GM19324 (cell line): ENCODE measurements at regions not wholly inside any gene's neighbourhood (a gene's known extent, or its start where the extent isn't known, plus 50 kb on each side); places are given as distances from the start of the nearest gene placed in this dataset.
"Not testable (repeated sequence)": the region's sequence is repeated elsewhere in the genome, so short reads cannot be mapped to it uniquely, and the experiment has no call there.

Source experiments
- ATAC-seq: cut with Tn5 transposase; IDR thresholded peaks from one replicate; pipeline ENCODE4 v1.9.1; 2021; ENCODE audit warnings: mild to moderate bottlenecking, moderate library complexity; ENCODE audit not compliant: unreplicated experiment, low FRiP score

DNA sequence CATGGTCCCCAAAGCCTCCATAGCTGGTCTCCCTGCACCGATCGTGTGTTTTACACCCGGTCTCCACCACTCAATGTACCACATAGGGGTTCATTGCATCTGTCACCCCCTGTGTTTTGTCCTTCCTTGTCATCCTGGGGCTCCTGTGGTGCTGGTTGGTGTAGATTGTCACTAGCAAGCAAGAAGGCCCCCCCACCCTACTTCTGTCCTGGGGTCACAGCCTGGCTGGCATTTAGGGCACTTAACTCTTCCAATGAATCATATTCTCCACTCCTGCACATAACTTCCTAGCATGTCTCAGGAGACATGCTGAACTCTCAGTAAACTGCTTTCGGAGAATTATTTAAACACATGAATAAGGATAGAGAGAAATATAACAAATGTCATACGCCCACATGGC, 161.4 kb downstream of the BCL2L11 start:
- ATAC-seq: not testable (repeated sequence)

DNA sequence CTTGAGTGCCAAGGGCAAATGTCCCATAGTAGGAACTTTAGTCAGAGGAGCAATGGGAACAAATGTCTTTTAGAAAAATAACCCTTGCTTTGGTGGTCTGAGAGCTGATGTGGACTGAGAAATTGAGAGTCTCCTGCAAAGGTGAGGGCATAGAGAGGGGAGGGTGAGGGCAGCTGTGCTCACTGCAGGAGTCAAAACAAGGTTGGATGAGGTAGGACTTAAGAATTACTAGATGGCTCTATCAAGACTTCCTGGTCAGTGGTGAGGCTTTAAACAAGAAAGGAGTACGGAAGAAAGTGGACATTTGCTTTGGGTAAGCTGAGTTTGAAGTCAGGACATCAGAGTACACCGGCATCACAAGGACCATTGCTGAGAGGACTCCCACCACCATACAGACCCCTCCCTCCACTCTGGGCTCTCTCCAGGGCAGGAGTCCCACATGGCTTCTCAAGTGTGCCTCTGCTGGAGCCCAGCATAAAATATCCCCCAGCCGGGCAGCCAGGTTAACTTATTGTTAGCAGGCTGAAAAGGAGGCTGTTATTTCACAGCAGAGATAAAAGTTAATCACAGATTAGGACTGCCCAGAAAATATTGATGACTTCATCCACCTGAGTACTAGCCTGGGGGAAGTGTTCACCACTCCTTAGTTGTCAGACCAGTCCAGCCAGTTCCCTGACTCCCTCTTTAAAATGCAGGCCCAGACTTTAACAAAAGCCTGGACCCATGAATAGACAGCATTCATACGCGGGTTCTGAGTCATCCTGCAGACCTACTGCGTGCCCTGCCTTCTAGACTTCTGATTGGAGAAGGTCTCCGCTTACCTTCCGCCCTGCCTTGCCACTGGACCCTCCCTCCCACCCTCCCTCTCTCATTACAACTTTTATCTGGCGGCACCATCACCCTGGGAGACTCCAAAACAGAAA, 167.2 kb downstream of the BCL2L11 start:
- ATAC-seq: not testable (repeated sequence)

- ATAC-seq: not testable (repeated sequence)
Measured at GRCh38 chr2:111290370-111290769, 169.7 kb downstream of the BCL2L11 start.

GRCh38 chr2:111291566-111291965, 170.9 kb downstream of the BCL2L11 start:
- not testable (repeated sequence) for ATAC-seq

DNA sequence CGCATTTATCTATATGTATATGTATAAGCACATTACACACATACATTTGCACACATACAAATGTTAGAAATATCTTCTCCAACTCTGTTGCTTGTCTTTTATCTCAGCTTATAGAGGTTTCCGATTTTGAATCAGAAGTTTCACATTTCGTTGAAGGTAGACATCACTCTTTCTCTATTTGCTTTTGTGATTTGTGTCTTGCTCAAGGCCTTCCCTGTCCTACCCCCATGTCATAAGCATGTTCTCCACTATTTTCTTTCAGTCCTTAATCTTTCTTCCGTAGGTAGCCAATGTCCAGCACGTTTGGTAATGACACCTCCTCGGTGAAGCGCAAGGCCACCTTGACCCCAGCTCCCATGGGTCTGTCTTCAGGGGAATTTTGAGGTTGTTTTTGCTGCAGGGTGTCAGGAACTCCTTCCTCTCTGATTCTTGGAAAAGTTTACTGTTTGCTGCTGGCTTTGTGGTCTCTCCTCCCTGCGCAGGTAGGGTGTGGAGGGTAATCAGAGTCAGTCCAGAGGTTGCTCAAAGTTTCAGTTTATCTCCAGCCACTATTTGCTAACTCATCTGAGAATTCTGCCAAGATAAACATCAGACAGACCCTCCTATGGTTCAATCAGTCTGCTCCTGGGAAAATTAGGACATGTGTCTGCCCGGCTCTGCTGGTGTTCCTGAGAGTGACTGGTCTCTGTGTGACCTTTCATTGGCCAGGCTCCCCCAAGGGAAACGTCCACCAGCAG, 171.7 kb downstream of the BCL2L11 start:
- ATAC-seq: not testable (repeated sequence)

DNA sequence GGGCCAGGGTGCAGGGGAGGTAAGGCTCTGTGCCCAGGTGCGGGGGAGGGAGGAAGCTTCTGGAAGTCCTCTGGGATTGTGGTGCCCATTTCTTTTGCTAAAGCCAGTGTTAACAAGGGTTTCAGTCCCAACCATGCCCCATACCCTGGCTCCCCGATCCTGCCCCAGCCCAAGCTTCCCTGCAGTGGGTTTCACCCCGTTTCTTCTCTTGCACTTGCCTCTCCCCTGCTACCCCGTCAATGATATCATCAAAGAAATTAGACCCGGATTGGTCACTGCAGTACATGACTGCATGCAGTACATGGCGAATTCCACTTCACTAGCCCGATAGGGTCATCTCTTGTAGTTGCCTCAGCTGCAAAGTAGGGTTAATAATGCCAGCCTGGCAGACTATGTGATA, 174.0 kb downstream of the BCL2L11 start:
- ATAC-seq: not testable (repeated sequence)

DNA sequence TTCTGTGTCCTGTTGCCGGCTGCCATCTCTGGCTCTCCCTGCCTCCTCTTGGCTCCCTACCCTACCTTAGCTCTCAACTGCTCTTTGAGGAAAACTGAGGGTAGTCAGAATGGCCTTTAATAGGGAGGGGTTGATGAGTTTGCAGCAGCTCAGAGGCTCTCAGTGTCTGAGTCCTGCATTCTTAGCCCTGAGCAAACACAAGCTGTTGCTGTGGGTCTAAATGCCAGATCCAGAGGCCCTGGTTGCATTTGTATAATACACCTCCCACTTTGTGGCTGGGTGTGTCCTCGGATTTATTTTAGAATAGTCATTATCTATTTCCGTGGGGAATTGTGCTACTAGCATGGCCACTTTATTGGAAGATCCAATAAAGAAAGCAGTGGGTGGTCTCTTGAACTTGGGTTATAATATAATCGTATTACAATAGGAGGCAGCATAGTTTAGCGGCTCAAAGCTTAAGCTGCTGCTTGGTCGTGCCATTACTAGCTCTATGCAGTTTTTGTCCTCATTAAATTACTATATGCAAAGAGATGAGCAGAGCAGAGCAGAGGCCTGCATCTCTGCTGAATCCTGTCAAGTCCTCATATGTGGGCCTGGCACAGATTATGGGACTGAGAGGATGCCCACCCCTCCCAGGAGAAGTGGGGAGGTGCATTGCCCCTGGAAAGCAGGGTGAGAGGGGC, 175.5 kb downstream of the BCL2L11 start:
- ATAC-seq: not testable (repeated sequence)

DNA sequence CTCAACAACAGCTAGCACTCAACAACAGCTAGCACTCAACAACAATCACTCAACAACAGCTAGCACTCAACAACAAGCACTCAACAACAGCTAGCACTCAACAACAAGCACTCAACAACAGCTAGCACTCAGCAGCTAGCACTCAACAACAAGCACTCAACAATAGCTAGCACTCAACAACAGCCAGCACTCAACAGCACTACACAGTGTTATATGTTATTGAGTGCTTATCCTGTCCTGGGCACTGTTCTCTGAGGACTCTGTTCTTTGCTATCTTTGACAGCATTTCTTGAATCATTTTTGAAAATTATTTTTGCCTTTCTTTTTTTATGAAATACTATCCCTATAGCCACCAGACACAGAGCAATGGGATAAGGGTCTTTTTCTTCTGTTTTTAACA, 176.4 kb downstream of the BCL2L11 start:
- not testable (repeated sequence) for ATAC-seq

GRCh38 chr2:111298927-111299326, 178.2 kb downstream of the BCL2L11 start:
- ATAC-seq: not testable (repeated sequence)

GRCh38 chr2:111299635-111300034, 178.9 kb downstream of the BCL2L11 start:
- not testable (repeated sequence) for ATAC-seq

- ATAC-seq: not testable (repeated sequence)
Measured at GRCh38 chr2:111301677-111302076, 181.0 kb downstream of the BCL2L11 start.

DNA sequence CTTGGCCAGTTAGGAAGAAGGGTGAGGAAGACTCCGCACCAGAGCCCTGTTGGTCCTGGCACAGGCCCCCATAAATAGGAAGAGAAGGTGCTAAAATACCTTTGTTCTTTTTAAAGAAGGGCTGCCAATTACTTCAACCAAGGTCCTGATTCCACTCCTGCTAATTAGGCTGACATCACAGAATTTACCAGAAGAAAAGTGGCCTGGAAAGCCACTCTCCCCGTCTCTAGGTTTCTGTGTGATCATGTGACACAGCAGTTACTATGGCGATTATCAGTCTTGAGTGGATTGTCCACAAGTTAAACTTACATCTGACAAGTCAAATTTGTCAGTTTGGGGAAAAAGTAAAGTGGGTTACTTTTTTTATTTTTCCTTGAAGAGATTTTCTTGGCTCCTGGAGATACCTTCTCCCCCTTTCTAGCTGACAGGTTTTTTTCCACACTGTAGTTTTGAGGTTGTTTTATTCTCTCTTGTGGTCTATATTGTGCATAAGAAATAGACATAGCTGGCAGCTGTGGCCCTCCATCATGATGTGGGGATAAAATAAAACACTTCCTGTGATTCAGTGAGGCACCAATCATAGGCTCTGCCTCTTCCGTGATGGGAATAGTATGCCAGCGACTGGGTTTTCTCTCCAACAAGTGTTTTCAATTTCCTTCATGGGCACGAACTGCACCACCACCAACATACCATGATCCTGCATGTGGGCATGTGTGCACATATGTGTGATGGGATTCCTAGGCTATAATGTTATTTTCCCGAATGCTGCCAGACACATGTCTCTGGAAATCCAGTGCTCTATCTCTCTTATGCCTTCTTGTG, 181.9 kb downstream of the BCL2L11 start:
- ATAC-seq: not testable (repeated sequence)

- ATAC-seq: not testable (repeated sequence)
Measured at GRCh38 chr2:111307302-111307701, 186.6 kb downstream of the BCL2L11 start.

GRCh38 chr2:111309231-111310075, 188.7 kb downstream of the BCL2L11 start:
- ATAC-seq: not testable (repeated sequence)

DNA sequence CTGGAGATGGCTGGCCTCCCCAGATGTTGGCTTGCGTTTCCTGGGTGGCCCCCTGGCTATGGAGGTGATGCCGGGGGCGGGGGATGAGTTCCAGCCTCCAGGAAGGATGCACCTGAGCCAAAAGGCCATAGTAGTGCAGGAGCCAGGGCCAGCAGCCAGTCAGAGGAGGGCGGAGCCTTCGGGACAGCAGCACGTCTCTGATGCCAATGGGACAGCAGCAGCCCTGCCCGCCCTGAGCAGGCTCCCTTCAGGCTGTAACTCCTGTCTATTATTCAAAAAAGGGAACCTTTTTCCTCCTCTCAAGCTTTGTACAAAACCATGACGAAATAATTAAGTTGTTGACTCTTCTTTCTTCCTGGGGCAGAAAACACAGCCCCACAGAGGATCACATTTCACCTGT, 189.7 kb downstream of the BCL2L11 start:
- ATAC-seq: not testable (repeated sequence)

- not testable (repeated sequence) for ATAC-seq
Measured at GRCh38 chr2:111311568-111311967, 190.9 kb downstream of the BCL2L11 start.

GRCh38 chr2:111312897-111313607, 192.3 kb downstream of the BCL2L11 start:
- not testable (repeated sequence) for ATAC-seq

GRCh38 chr2:111313711-111314110, 193.0 kb downstream of the BCL2L11 start:
- ATAC-seq: not testable (repeated sequence)
